GM23248 (cell line): ENCODE measurements at regions not wholly inside any gene's neighbourhood (a gene's known extent, or its start where the extent isn't known, plus 50 kb on each side); places are given as distances from the start of the nearest gene placed in this dataset.

Experiments used
- DNase-seq: peaks from one replicate; pipeline ENCODE4 v3.0.0-alpha.2; 2015
- H2AFZ ChIP-seq: fragments of 200-600 bp; sonication (generic); 2 replicates; pipeline ENCODE4 v1.6.1; 2016; ENCODE audit warnings: antibody characterized with exemption
- H3F3A ChIP-seq: fragments of 200-600 bp; sonication (generic); 2 replicates; pipeline ENCODE4 v1.6.1; 2016; ENCODE audit warnings: mild to moderate bottlenecking, antibody characterized with exemption, mixed run types; ENCODE audit not compliant: insufficient read depth
- H3K27ac ChIP-seq: fragments of 200-600 bp; sonication (generic); 2 replicates; pipeline ENCODE4 v1.5.1; 2016; ENCODE audit warnings: mild to moderate bottlenecking
- H3K27me3 ChIP-seq: fragments of 200-600 bp; sonication (generic); replicated peaks from 2 replicates; pipeline ENCODE4 v1.6.1; 2016; ENCODE audit warnings: mild to moderate bottlenecking; ENCODE audit not compliant: insufficient read depth
- H3K36me3 ChIP-seq: fragments of 200-600 bp; sonication (generic); 2 replicates; pipeline ENCODE4 v1.6.1; 2016; ENCODE audit warnings: low read depth, mild to moderate bottlenecking
- H3K4me1 ChIP-seq: fragments of 200-600 bp; sonication (generic); 2 replicates; pipeline ENCODE4 v1.6.1; 2016; ENCODE audit warnings: mild to moderate bottlenecking; ENCODE audit not compliant: insufficient read depth
- H3K4me2 ChIP-seq: fragments of 200-600 bp; sonication (generic); one replicate; pipeline ENCODE4 v1.6.1; 2016; ENCODE audit warnings: mild to moderate bottlenecking; ENCODE audit not compliant: unreplicated experiment
- H3K4me3 ChIP-seq: fragments of 200-600 bp; sonication (generic); 2 replicates; pipeline ENCODE4 v1.5.1; 2016; ENCODE audit warnings: mild to moderate bottlenecking
- H3K79me2 ChIP-seq: fragments of 200-600 bp; sonication (generic); 2 replicates; pipeline ENCODE4 v1.6.1; 2016; ENCODE audit warnings: mild to moderate bottlenecking; ENCODE audit not compliant: insufficient read depth
- H3K9ac ChIP-seq: fragments of 200-600 bp; sonication (generic); 2 replicates; pipeline ENCODE4 v1.6.1; 2016; ENCODE audit warnings: mild to moderate bottlenecking
- H3K9me2 ChIP-seq: fragments of 200-600 bp; sonication (generic); 2 replicates; pipeline ENCODE4 v1.6.1; 2016; ENCODE audit warnings: mixed run types, mild to moderate bottlenecking, moderate library complexity; ENCODE audit not compliant: insufficient read depth
- H3K9me3 ChIP-seq: fragments of 200-600 bp; sonication (generic); one replicate; pipeline ENCODE4 v1.6.1; 2017; ENCODE audit warnings: low read depth
- H4K20me1 ChIP-seq: fragments of 200-600 bp; sonication (generic); 2 replicates; pipeline ENCODE4 v1.6.0; 2016; ENCODE audit not compliant: insufficient read depth
- EZH2 ChIP-seq: fragments of 200-600 bp; sonication (generic); IDR thresholded peaks from 2 replicates; pipeline ENCODE4 v1.6.1; 2018; ENCODE audit warnings: antibody characterized with exemption, mild to moderate bottlenecking; ENCODE audit not compliant: insufficient read depth, poor library complexity, severe bottlenecking
- EZH2phosphoT487 ChIP-seq: fragments of 200-600 bp; sonication (generic); IDR thresholded peaks from 2 replicates; pipeline ENCODE4 v1.6.1; 2018; ENCODE audit warnings: antibody characterized with exemption, moderate library complexity, mild to moderate bottlenecking, low read depth; ENCODE audit not compliant: insufficient read depth
- WGBS, 2 experiments: methylation state at CpG; one replicate each; pipeline ENCODE4 v1.1.6; 2015 to 2017; ENCODE audit warnings: low lambda C conversion rate in 2 of 2, low coverage in 1 of 2; ENCODE audit errors: missing lambda C conversion rate in 2 of 2; 5-methylcytosine and 5-hydroxymethylcytosine counted together
- in situ Hi-C: fragments of 300-500 bp; cut with MboI; formaldehyde crosslinking; loops from 2 replicates; pipeline ENCODE4 v1.15.0; 2020

DNA sequence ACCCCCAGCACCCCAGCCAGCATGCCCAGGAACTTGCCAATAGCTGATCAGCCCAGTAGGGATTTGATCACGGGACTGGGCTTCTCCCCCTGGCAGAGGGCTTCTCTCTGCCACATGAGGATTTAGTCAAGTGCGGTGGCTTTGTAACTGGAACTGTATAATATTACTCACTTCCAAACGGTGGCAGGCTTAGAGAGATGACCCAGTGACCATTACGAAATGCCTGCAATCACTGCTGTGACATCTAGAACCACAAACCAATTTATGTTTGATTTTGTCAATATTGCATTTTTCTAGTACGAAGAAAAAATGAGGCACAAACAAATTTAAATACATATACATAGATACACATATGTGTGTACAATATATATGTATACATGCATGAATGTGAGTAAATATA is 192.1 kb downstream of the ERCC6L2 start:
- 12 to 13% methylated on average over 5 of the region's 5 CpGs for WGBS, 2 experiments
- Histone ChIP-seq H3K27me3 (peaks cover 6% of the 10 kb centered on the region; the same call in 1 of the 2 replicates), H4K20me1 (no peaks in the 10 kb centered on the region), H2AFZ (no peak overlapping the region), H3K4me2 (no peak overlapping the region), H3K9ac (no peak overlapping the region), H3F3A (no peaks in the 10 kb centered on the region), H3K79me2 (no peaks in the 10 kb centered on the region), H3K9me2 (no peaks in the 10 kb centered on the region), H3K9me3 (no peaks in the 10 kb centered on the region), H3K4me3 (no peak overlapping the region), H3K36me3 (no peaks in the 10 kb centered on the region), H3K27ac (no peak overlapping the region), H3K4me1 (no peaks in the 10 kb centered on the region)
- no peak for TF ChIP-seq EZH2phosphoT487
- TF ChIP-seq EZH2: no peak
- DNase-seq: no peak
- in situ Hi-C loops: no loop called here

DNA sequence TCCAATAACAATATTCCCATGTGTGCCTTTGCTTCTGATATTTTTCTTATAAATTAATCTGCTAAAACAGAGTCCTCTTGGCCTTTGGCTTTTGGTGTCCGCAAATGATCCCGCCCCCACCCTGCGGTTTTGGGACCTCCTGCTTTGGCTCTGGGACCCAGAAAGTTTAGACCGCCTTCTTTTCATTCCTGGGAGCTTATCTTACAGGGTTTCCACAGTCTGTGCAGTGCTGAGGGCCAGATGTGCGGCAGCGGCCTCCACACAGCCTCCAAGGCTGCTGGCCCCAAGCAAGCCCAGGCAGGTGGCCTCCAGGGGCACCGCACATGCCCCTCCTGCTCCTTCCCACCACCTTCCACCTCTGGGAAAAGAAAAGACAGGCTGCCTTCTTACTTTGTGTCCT is 191.5 kb downstream of the ERCC6L2 start:
- WGBS, 2 experiments: 6 to 11% methylated on average over 7 of the region's 7 CpGs
- in situ Hi-C loops: no loop called here

DNA sequence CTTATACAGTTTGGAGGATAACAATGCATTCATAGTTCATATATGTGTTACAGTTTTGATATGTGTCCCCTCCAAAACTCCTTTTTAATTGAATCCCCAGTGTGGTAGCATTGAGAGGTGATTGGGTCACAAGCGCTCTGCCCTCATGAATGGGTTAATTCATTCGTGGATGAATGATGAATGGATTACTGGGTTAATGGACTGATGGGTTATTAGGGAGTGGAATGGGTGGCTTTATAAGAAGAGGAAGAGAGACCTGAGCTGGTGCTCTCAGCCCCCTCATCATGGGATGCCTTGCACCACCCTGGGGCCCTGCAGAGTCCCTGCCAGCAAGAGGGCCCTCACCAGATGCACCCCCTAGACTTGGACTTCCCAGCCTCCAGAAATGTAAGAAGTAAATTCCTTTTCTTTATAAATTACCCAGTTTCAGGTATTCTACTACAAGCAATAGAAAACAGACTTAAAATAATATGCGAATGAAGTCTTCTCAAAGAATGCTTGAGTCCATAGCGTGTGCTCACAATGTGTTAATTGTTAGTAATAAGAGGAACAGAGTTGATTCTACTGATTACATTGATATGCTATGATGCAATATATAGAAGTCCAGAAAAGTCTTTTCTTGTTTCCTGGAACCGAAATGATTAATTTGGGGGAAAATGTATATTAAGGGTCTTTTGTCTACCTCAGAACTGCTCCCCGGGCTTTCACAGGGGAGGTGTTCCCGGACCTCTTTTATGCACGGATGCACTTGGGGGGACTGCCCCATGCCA is 190.2 kb downstream of the ERCC6L2 start:
- H3K9me3 ChIP-seq: no peaks in the 10 kb centered on the region
- no peaks in the 10 kb centered on the region for H3K36me3 ChIP-seq
- WGBS, 2 experiments: 83% methylated on average over 8 of the region's 8 CpGs
- no peaks in the 10 kb centered on the region for H3K4me1 ChIP-seq
- no peak for DNase-seq
- H3K79me2 ChIP-seq: no peaks in the 10 kb centered on the region
- TF ChIP-seq EZH2: no peak
- no peak for TF ChIP-seq EZH2phosphoT487
- H3K27me3 ChIP-seq: peaks cover 6% of the 10 kb centered on the region; the same call in 1 of the 2 replicates
- in situ Hi-C loops: no loop called here
- no peaks in the 10 kb centered on the region for H3K9me2 ChIP-seq
- H3K9ac ChIP-seq: no peak overlapping the region
- H3F3A ChIP-seq: no peaks in the 10 kb centered on the region
- H3K27ac ChIP-seq: no peak overlapping the region
- no peak overlapping the region for H3K4me3 ChIP-seq
- H2AFZ ChIP-seq: no peak overlapping the region
- no peak overlapping the region for H3K4me2 ChIP-seq
- no peaks in the 10 kb centered on the region for H4K20me1 ChIP-seq

More for the DNA sequence above, 191.5 kb downstream of the ERCC6L2 start:
- peaks cover 6% of the 10 kb centered on the region; the same call in 1 of the 2 replicates for H3K27me3 ChIP-seq
- no peaks in the 10 kb centered on the region for H3K4me1 ChIP-seq
- H3K79me2 ChIP-seq: no peaks in the 10 kb centered on the region
- no peak overlapping the region for H3K9ac ChIP-seq
- H3K27ac ChIP-seq: no peak overlapping the region
- no peaks in the 10 kb centered on the region for H3K9me3 ChIP-seq
- H3K36me3 ChIP-seq: no peaks in the 10 kb centered on the region
- no peak overlapping the region for H3K4me2 ChIP-seq
- no peaks in the 10 kb centered on the region for H3F3A ChIP-seq
- no peak overlapping the region for H3K4me3 ChIP-seq
- H3K9me2 ChIP-seq: no peaks in the 10 kb centered on the region
- H4K20me1 ChIP-seq: no peaks in the 10 kb centered on the region
- no peak for DNase-seq
- TF ChIP-seq EZH2phosphoT487: no peak
- no peak for TF ChIP-seq EZH2
- H2AFZ ChIP-seq: no peak overlapping the region

DNA sequence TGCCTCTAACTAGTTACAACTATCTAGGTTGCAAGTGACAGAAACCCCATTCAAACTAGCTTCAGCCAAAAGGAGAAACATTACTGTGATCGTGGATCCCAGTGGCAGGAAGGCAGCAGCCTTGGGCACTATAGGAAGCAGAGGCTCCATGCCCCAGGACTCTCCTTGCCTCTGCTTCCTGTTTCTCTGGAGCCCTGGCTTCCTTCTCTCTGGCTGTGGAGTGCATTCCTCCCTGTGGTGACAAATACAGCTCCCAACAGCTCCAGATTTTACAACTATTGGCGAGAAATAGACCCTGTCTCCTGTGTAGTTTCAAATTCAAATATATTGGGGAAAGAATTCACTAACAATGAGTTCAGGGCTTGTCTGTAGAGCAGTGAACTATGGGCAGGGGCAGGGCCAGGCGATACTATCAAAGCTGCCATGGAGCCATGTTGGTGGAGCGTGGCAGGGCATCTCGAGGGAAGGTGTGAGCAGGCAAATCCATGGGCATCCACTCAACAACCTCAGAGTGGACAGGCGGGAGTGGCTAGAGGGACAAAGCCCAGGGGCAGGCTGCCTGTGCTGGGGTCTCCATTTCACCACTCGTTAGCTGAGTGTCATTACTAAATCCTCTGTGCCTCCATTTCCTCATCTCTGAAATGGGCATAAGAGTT is 189.5 kb downstream of the ERCC6L2 start:
- Histone ChIP-seq H3K4me3 (no peak overlapping the region), H3K9me2 (no peaks in the 10 kb centered on the region), H2AFZ (no peak overlapping the region), H3K4me1 (no peaks in the 10 kb centered on the region), H3K4me2 (no peak overlapping the region), H3K27ac (no peak overlapping the region), H3K36me3 (no peaks in the 10 kb centered on the region), H3F3A (no peaks in the 10 kb centered on the region), H3K27me3 (peaks cover 6% of the 10 kb centered on the region; the same call in 1 of the 2 replicates), H3K9me3 (no peaks in the 10 kb centered on the region), H4K20me1 (no peaks in the 10 kb centered on the region), H3K79me2 (no peaks in the 10 kb centered on the region), H3K9ac (no peak overlapping the region)
- no peak for DNase-seq
- no peak for TF ChIP-seq EZH2phosphoT487
- no peak for TF ChIP-seq EZH2
- in situ Hi-C loops: no loop called here
- WGBS, 2 experiments: 65 to 67% methylated on average over 7 of the region's 7 CpGs
